Colonic mucosa (tissue), 4 donors: ENCODE measurements at regions not wholly inside any gene's neighbourhood (a gene's known extent, or its start where the extent isn't known, plus 50 kb on each side); places are given as distances from the start of the nearest gene placed in this dataset.

Source experiments
- DNase-seq: peaks from one replicate; pipeline ENCODE4 v3.0.0-alpha.2; 2020
- H3K27ac ChIP-seq: fragments of 200-600 bp; one replicate; pipeline ENCODE4 v1.8.0; 2021
- H3K27me3 ChIP-seq: fragments of 200-600 bp; one replicate; pipeline ENCODE4 v1.8.0; 2021
- H3K36me3 ChIP-seq: fragments of 200-600 bp; one replicate; pipeline ENCODE4 v1.8.0; 2021
- H3K4me1 ChIP-seq: fragments of 200-600 bp; one replicate; pipeline ENCODE4 v1.8.0; 2021; ENCODE audit warnings: mild to moderate bottlenecking
- H3K4me3 ChIP-seq: fragments of 200-600 bp; one replicate; pipeline ENCODE4 v1.8.0; 2021
- H3K9ac ChIP-seq, 2 donors: one replicate each; pipeline ENCODE4 v1.7.0; 2013; ENCODE audit warnings: control low read depth in 2 of 2, low read depth in 2 of 2, low read length in 2 of 2
- H3K9me3 ChIP-seq: fragments of 200-600 bp; one replicate; pipeline ENCODE4 v1.8.0; 2021
- CTCF ChIP-seq: fragments of 200-600 bp; IDR thresholded peaks from one replicate; pipeline ENCODE4 v1.8.0; 2022; ENCODE audit warnings: antibody characterized with exemption, mild to moderate bottlenecking
- intact Hi-C: fragments of 100-400 bp; cut with DNase I; formaldehyde crosslinking; loops from one replicate; pipeline ENCODE4 v1.14.1; 2022
- donor health status: healthy.
- donor health status: DM: no; HTN: no; CAD: no.
- donor health status: DM: no; HTN: no; CAD: no.

GRCh38 chr22:44632541-44633396, 69.2 kb upstream of the PRR5 start:
- no peaks in the 10 kb centered on the region for H3K9me3 ChIP-seq
- DNase-seq = no peak
- no peaks in the 10 kb centered on the region for H3K27me3 ChIP-seq
- H3K4me1 ChIP-seq = no peaks in the 10 kb centered on the region
- no peak overlapping the region for H3K9ac ChIP-seq
- H3K4me3 ChIP-seq = no peak overlapping the region
- intact Hi-C loops = no loop called here
- TF ChIP-seq CTCF = no peak
- no peaks in the 10 kb centered on the region for H3K36me3 ChIP-seq
- no peak overlapping the region for H3K27ac ChIP-seq

- H3K4me1 ChIP-seq = no peaks in the 10 kb centered on the region
- no peak overlapping the region for H3K9ac ChIP-seq
- DNase-seq = no peak
- no peak overlapping the region for H3K4me3 ChIP-seq
- no peaks in the 10 kb centered on the region for H3K9me3 ChIP-seq
- no peak for TF ChIP-seq CTCF
- H3K36me3 ChIP-seq = no peaks in the 10 kb centered on the region
- intact Hi-C loops = no loop called here
- no peak overlapping the region for H3K27ac ChIP-seq
- no peaks in the 10 kb centered on the region for H3K27me3 ChIP-seq
Observed at GRCh38 chr22:44630826-44631225, 71.2 kb upstream of the PRR5 start.

GRCh38 chr22:44628835-44629234, 73.2 kb upstream of the PRR5 start:
- TF ChIP-seq CTCF = no peak
- intact Hi-C loops = no loop called here
- no peaks in the 10 kb centered on the region for H3K36me3 ChIP-seq
- H3K4me3 ChIP-seq = no peak overlapping the region
- no peak overlapping the region for H3K9ac ChIP-seq
- no peak overlapping the region for H3K27ac ChIP-seq
- H3K4me1 ChIP-seq = no peaks in the 10 kb centered on the region
- H3K9me3 ChIP-seq = no peaks in the 10 kb centered on the region
- H3K27me3 ChIP-seq = no peaks in the 10 kb centered on the region
- DNase-seq = no peak

- no peaks in the 10 kb centered on the region for H3K9me3 ChIP-seq
- intact Hi-C loops = no loop called here
- TF ChIP-seq CTCF = no peak
- no peak overlapping the region for H3K27ac ChIP-seq
- no peaks in the 10 kb centered on the region for H3K27me3 ChIP-seq
- no peaks in the 10 kb centered on the region for H3K4me1 ChIP-seq
- no peak overlapping the region for H3K4me3 ChIP-seq
- no peak for DNase-seq
- no peaks in the 10 kb centered on the region for H3K36me3 ChIP-seq
- no peak overlapping the region for H3K9ac ChIP-seq
Observed at GRCh38 chr22:44628273-44628672, 73.7 kb upstream of the PRR5 start.

GRCh38 chr22:44627521-44628139, 74.4 kb upstream of the PRR5 start:
- no peaks in the 10 kb centered on the region for H3K36me3 ChIP-seq
- no peaks in the 10 kb centered on the region for H3K27me3 ChIP-seq
- H3K4me1 ChIP-seq = no peaks in the 10 kb centered on the region
- H3K27ac ChIP-seq = no peak overlapping the region
- H3K9ac ChIP-seq = no peak overlapping the region
- DNase-seq = no peak
- no peak overlapping the region for H3K4me3 ChIP-seq
- no peak for TF ChIP-seq CTCF
- H3K9me3 ChIP-seq = no peaks in the 10 kb centered on the region
- intact Hi-C loops = no loop called here
